Gastrocnemius medialis (tissue), 4 donors: ENCODE measurements at regions not wholly inside any gene's neighbourhood (a gene's known extent, or its start where the extent isn't known, plus 50 kb on each side); places are given as distances from the start of the nearest gene placed in this dataset.

Experiments
- ATAC-seq, 2 donors: fragments of 150-250 bp; one replicate each; pipeline ENCODE4 v1.9.1; 2016
- DNase-seq, 2 donors: peaks; one replicate each; pipeline ENCODE4 v3.0.0-alpha.2; 2019
- H3K27ac ChIP-seq, 4 donors: fragments of 200-600 bp; sonication (generic); 1 replicate in 1 of 4; 2 replicates in 3 of 4; pipeline ENCODE4 v1.5.1; 2016 to 2018; ENCODE audit warnings: mild to moderate bottlenecking in 2 of 4, moderate library complexity in 1 of 4
- H3K27me3 ChIP-seq, 3 donors: fragments of 200-600 bp; sonication (generic) in 2 of 3; 1 replicate in 1 of 3; 2 replicates in 2 of 3; pipeline versions ENCODE4 v1.5.1 to v1.6.0; 2016 to 2019; ENCODE audit warnings: mild to moderate bottlenecking in 1 of 3, moderate library complexity in 1 of 3
- H3K36me3 ChIP-seq, 2 donors: fragments of 200-600 bp; sonication (generic) in 1 of 2; one replicate each; pipeline ENCODE4 v1.5.1; 2017 to 2018
- H3K4me1 ChIP-seq, 2 donors: fragments of 200-600 bp; sonication (generic) in 1 of 2; one replicate each; pipeline ENCODE4 v1.5.1; 2016 to 2017; ENCODE audit warnings: mild to moderate bottlenecking in 2 of 2
- H3K4me3 ChIP-seq, 4 donors: fragments of 200-600 bp; sonication (generic) in 3 of 4; 1 replicate in 1 of 4; 2 replicates in 3 of 4; pipeline ENCODE4 v1.5.1; 2016 to 2019; ENCODE audit warnings: mild to moderate bottlenecking in 2 of 4
- H3K9me3 ChIP-seq, 3 donors: fragments of 200-600 bp; sonication (generic) in 2 of 3; 1 replicate in 1 of 3; 2 replicates in 2 of 3; pipeline ENCODE4 v1.5.1; 2016 to 2019
- POLR2A ChIP-seq, 2 donors: fragments of 450-650 bp; IDR thresholded peaks; one replicate each; pipeline ENCODE4 v1.6.1; 2017; ENCODE audit warnings: antibody characterized with exemption in 2 of 2, mild to moderate bottlenecking in 2 of 2, moderate library complexity in 2 of 2
- in situ Hi-C, 4 donors: fragments of 200-750 bp; cut with MboI; loops; one replicate each; pipeline versions ENCODE4 v1.15.0 to v1.8.0; 2017; ENCODE audit warnings: low sequenced_read_pairs in 4 of 4
- intact Hi-C: fragments of 100-400 bp; cut with DNase I; formaldehyde crosslinking; loops from one replicate; pipeline ENCODE4 v1.15.1; 2023; ENCODE audit warnings: low total_unique reads
- TF ChIP-seq, protein P1 (sequence below), 5 experiments: fragments of 450-650 bp in 3 of 5; fragments of 200-600 bp in 2 of 5; sonication (generic) in 2 of 5; IDR thresholded peaks in 4 of 5; conservative IDR thresholded peaks in 1 of 5; 1 replicate in 4 of 5; 2 replicates in 1 of 5; pipeline ENCODE4 v1.5.1; 2016 to 2019; ENCODE audit warnings: antibody characterized with exemption in 5 of 5, mild to moderate bottlenecking in 3 of 5, moderate library complexity in 3 of 5

- TF ChIP-seq, protein P1, sequence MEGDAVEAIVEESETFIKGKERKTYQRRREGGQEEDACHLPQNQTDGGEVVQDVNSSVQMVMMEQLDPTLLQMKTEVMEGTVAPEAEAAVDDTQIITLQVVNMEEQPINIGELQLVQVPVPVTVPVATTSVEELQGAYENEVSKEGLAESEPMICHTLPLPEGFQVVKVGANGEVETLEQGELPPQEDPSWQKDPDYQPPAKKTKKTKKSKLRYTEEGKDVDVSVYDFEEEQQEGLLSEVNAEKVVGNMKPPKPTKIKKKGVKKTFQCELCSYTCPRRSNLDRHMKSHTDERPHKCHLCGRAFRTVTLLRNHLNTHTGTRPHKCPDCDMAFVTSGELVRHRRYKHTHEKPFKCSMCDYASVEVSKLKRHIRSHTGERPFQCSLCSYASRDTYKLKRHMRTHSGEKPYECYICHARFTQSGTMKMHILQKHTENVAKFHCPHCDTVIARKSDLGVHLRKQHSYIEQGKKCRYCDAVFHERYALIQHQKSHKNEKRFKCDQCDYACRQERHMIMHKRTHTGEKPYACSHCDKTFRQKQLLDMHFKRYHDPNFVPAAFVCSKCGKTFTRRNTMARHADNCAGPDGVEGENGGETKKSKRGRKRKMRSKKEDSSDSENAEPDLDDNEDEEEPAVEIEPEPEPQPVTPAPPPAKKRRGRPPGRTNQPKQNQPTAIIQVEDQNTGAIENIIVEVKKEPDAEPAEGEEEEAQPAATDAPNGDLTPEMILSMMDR (IDR thresholded peaks at IDR 0.05 in 4 of 5, conservative IDR thresholded peaks at IDR 0.05 in 1 of 5) = no peak
- H3K4me3 ChIP-seq = no peak overlapping the region
- H3K36me3 ChIP-seq = no peaks in the 10 kb centered on the region
- intact Hi-C loops (no loop called here), in situ Hi-C loops (loop anchor here in 2 of 4 donors (25.0 kb wide), 2 partner anchors 257 to 632 kb away; no protein-coding TSS in a partner anchor)
- H3K9me3 ChIP-seq = no peaks in the 10 kb centered on the region
- DNase-seq (no peak), ATAC-seq (no peak)
- no peak overlapping the region for H3K27ac ChIP-seq
- H3K27me3 ChIP-seq = no peaks in the 10 kb centered on the region
- no peaks in the 10 kb centered on the region for H3K4me1 ChIP-seq
Measured at GRCh38 chr3:168205451-168205850, 109.7 kb upstream of the GOLIM4 start.

- no peaks in the 10 kb centered on the region for H3K36me3 ChIP-seq
- TF ChIP-seq, protein P1 (IDR thresholded peaks at IDR 0.05 in 4 of 5, conservative IDR thresholded peaks at IDR 0.05 in 1 of 5) = no peak
- no peak for TF ChIP-seq POLR2A (IDR thresholded peaks at IDR 0.05)
- ATAC-seq = no peak
- no peaks in the 10 kb centered on the region for H3K27me3 ChIP-seq
- H3K4me3 ChIP-seq = no peak overlapping the region
- no peak overlapping the region for H3K27ac ChIP-seq
- no peak for DNase-seq
- intact Hi-C loops = no loop called here
- in situ Hi-C loops = no loop called here
- H3K4me1 ChIP-seq = no peaks in the 10 kb centered on the region
- H3K9me3 ChIP-seq = no peaks in the 10 kb centered on the region
Measured at GRCh38 chr3:168197162-168197561, 101.4 kb upstream of the GOLIM4 start.

DNA sequence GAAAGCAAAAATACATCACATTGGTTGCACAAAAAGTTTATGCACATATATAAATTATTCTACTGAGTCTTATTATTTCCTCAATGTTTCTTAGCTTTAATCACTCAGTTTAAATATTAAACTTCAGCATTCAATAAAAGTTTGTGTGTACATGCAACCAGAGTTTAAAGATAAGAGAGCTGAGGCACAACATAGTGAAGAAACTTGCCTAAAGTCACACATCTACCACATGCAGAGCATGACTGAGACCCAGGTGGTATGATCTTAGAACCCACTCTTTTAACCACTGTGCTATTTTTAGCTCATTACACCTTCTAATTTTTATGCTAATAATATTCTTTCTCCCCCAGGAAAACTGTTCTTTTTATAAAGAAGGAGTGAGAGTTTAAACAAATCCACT is 96.1 kb upstream of the GOLIM4 start:
- TF ChIP-seq, protein P1 (IDR thresholded peaks at IDR 0.05 in 4 of 5, conservative IDR thresholded peaks at IDR 0.05 in 1 of 5) = no peak
- no peak for TF ChIP-seq POLR2A (IDR thresholded peaks at IDR 0.05)
- intact Hi-C loops = no loop called here
- in situ Hi-C loops = no loop called here
- no peak overlapping the region for H3K27ac ChIP-seq
- DNase-seq (no peak), ATAC-seq (no peak)
- H3K36me3 ChIP-seq = no peaks in the 10 kb centered on the region
- H3K4me3 ChIP-seq = no peak overlapping the region
- H3K9me3 ChIP-seq = no peaks in the 10 kb centered on the region
- no peaks in the 10 kb centered on the region for H3K4me1 ChIP-seq
- H3K27me3 ChIP-seq = no peaks in the 10 kb centered on the region

DNA sequence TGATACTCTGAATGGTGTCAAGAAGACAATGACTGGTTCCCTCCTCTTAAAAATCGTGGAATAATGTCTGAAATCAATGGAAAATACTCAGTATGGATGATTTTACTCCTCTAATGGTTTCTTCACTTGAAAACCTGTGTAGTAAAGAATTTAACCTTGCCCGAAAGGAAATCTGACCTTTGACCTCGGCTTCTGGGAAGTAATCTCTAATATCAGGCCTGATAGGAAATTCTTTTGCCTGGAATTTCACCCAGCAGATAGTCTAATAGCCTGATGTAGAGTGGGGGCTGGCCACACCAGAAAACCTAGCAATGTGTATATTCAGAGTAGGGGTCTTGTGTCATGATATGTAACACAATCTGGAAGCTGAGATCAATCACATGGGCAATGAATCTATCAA is 91.5 kb upstream of the GOLIM4 start:
- H3K27ac ChIP-seq = no peak overlapping the region
- H3K27me3 ChIP-seq = no peaks in the 10 kb centered on the region
- in situ Hi-C loops = no loop called here
- ATAC-seq = no peak
- no peaks in the 10 kb centered on the region for H3K9me3 ChIP-seq
- DNase-seq = no peak
- intact Hi-C loops = no loop called here
- no peak overlapping the region for H3K4me3 ChIP-seq
- no peaks in the 10 kb centered on the region for H3K4me1 ChIP-seq
- TF ChIP-seq, protein P1 (IDR thresholded peaks at IDR 0.05 in 4 of 5, conservative IDR thresholded peaks at IDR 0.05 in 1 of 5) = no peak
- no peak for TF ChIP-seq POLR2A (IDR thresholded peaks at IDR 0.05)
- H3K36me3 ChIP-seq = no peaks in the 10 kb centered on the region

GRCh38 chr3:168186293-168186983 is 90.7 kb upstream of the GOLIM4 start:
- intact Hi-C loops = no loop called here
- no peaks in the 10 kb centered on the region for H3K9me3 ChIP-seq
- H3K27me3 ChIP-seq = no peaks in the 10 kb centered on the region
- no peak overlapping the region for H3K4me3 ChIP-seq
- in situ Hi-C loops = no loop called here
- ATAC-seq (no peak), DNase-seq (no peak)
- no peak for TF ChIP-seq POLR2A (IDR thresholded peaks at IDR 0.05)
- TF ChIP-seq, protein P1 (IDR thresholded peaks at IDR 0.05 in 4 of 5, conservative IDR thresholded peaks at IDR 0.05 in 1 of 5) = no peak
- no peaks in the 10 kb centered on the region for H3K4me1 ChIP-seq
- H3K27ac ChIP-seq = no peak overlapping the region
- H3K36me3 ChIP-seq = no peaks in the 10 kb centered on the region
